ENCODE measurements at regions not wholly inside any gene's neighbourhood (a gene's known extent, or its start where the extent isn't known, plus 50 kb on each side); places are given as distances from the start of the nearest gene placed in this dataset.
"Not testable (repeated sequence)": the region's sequence is repeated elsewhere in the genome, so short reads cannot be mapped to it uniquely, and the experiment has no call there.

DNA sequence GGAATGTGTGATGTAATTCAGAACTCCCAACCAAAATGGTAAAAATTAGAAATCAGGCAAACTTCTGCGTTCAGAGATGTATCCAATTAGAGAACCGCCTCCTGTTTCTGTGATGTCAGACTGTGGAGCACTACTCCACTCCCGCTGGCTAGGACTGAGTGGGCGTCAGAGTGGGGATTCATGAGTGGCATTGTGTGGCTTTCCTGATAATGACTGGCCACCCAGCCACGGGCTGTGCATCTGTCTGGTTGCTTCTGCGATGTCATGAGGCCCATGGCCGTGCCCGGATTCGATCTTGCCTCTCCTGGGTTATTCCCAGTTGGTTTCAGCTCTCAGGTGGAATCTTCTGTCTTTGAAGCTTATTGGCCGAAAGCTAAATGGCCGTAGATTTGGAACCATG lies 87.1 kb upstream of the KCNA1 start:
- DNase-seq (ENCODE audit: low read depth in 2 of 2) = no peak

DNA sequence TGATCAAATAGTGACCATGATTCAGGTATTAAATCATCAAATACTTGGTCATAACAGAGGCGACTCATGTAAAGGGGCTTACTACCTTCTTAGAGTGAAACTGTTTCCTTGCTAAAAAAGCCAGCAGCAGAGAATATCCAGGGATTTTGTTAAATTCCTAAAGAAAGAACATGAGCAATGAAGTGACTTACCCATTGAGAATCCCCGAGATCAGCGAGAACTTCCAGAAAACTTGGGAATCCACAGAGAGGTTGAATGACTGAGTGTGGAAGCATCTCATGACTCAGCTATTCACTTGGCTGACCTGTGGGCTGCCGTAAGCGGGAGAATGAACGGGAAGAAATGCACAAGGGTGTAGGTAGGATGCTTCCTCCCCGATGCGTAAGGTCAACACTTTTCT lies 85.3 kb upstream of the KCNA1 start:
- DNase-seq (ENCODE audit: low read depth in 2 of 2) = no peak

DNA sequence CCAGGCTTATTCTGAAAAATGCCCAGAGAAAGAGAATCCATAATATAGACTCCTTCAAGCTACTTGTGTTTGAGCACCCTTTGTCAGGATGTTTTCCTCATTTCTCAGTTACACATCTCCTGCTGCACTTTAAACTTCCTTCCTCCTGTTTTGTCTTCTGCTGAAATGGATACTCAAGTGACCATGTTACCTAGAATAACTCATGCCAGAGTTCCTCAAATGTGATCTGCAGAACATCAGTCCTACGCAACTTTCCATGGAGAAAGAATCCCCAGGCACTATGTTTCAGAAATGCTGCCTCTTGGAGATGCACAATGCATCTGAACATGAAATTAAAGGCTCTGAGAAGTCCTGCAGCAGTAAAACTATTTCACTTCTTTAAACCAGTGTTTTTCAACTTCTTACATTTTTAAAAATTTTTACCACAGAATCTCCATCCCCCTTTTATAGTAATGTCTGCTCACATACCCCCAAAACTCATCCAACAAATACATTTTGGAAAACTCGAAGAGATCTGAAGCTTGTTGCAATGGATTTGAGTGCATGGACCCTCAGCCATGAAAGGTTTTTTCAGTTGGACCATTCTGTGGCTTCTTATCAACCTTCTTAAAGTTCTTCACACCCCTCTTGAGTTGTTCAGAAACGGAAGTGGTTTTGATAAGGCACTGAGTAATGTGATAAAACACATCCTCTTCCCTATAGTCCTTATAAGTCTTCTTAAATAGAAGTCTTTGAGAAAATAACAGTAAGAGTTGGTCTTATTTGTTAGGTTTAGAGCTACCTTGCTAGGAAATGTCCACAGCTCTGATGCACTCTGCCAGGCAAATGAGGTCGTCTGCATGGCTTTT lies 84.5 kb upstream of the KCNA1 start:
- DNase-seq (ENCODE audit: low read depth in 2 of 2) = no peak

DNA sequence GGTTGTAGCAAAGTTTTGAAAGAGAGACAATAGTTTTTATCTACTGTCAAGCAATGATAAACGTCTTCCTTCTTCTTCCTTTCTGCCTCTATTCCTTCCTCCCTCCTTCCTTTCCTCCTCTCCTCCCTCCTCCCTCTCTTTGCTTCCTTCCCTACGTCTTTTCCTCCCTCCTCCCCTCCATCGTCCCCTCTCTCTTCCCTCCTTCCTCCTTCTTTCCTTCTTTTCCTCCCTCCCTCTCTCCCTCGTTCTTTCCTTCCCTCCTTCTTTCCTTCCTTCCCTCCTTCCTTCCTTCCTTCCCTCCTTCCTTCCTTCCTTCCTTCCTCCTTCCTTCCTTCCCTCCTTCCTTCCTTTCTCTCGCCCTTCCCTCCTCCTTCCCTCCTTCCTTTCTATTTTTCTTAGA lies 82.8 kb upstream of the KCNA1 start:
- no peak for DNase-seq (ENCODE audit: low read depth in 2 of 2)

DNA sequence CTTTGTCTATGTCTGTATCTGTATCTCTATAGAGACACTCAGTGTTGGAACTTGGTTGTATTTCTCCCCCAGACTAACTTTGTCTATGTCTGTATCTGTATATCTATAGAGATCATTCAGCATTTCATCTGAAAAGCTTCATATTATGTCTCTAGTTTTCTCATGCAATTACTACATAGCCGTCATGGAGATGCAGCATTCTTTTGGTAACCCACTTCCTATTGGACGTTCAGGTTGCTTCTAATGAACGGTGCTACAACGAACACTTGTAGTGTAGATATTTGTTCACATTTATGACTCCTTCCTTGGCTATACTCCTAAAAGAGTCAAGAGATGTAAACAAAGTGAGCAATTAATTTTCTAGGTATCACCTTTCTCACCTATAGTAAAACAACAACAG lies 81.5 kb upstream of the KCNA1 start:
- no peak for DNase-seq (ENCODE audit: low read depth in 2 of 2)

DNA sequence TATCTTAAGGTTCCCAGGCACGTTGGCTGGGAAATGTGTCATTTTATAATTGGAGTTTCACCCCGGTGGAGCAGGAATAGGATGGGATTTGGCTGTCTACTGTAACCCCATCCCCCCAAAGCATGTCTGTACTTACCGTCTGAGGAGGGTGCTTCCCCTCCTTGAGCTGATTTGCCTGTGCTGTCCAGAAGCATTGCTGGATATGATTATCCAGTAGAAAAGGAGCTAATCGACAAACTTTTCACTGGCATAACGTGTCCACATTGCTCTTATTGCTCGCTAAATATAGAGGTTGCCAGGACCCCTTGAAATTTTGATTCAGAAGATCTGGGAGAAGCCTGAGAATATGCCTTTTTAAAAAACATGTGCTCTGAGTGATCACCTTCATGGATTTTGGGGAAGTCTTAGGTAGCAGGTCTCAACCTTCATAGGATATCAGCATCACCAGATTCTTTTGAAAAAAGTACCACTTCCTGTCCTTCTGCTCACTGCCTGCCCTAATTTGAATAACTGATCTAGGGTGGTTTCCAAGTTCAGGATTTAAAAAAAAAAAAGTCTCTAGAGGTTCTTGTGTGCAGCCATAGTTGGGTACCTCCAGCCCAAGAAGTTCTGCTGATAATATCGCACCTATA lies 80.4 kb upstream of the KCNA1 start:
- DNase-seq (ENCODE audit: low read depth in 2 of 2) = no peak

DNA sequence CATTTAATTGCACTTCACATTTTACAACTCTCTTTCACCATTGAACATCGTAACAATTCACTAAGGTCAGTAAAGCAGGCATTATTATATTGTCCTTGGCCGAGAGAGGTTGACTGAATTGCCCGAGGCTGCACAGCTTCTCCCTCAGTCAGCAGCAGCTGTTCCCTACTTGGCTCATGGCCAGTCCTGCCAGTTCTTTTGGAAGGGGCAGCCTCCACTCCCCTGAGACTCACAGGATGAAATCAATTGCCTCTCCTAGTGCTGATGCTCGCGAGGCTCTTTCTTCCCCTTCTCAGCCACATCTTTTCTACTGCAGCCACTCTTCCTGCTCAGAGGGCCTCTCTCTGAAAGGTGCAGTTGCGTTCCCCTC lies 79.9 kb upstream of the KCNA1 start:
- DNase-seq (ENCODE audit: low read depth in 2 of 2) = no peak

DNA sequence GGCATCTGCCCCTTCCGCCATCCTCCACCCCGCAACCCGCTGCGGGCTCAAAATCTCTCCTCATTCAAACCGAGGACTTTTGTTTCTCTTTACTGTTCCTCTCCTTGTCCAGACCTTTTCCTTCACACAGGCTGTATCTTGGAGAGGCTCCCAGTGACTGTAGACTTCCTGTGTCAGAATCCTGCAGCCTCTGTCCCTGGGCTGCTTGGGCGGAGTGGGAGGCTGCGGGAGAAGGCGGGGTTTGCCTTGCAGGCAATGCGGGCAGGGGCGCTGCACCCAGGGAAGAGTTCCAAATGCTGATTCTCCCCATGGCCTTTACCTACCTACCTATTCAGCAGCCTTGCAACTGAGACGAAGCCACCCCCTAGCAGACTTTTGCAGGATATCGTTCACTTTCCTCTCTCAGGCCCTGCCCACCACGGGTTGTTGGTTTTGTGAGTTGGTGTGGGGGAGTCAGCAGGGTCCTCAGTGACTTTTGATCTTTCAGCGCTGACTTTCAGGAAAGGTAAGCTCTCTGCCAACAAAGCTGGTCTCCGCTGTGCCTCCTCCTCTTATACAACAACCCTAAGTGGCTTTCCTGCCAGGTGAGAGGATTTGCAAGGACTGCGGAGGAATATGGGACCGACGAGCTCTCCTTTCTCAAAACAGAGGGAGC lies 79.0 kb upstream of the KCNA1 start:
- DNase-seq (ENCODE audit: low read depth in 2 of 2) = no peak

DNA sequence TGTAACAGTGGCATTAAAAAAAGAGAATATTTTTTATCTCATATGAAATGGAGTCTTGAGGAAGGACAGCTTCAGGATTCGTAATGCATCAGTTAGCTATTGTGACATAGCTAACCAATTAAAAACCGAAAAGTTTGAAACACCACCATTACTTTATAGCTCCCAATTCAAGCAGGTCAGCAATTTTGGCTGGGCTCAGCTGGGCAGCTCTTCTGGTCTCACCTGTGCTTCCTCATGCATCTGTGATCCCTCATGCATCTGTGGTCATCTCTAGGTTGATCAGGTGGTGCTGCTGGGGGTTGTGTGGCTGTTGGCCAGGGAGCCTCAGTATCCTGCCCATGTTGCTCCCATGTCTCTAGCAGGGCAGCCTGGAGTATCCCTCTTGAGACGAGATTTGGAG lies 76.7 kb upstream of the KCNA1 start:
- no peak for DNase-seq (ENCODE audit: low read depth in 2 of 2)

DNA sequence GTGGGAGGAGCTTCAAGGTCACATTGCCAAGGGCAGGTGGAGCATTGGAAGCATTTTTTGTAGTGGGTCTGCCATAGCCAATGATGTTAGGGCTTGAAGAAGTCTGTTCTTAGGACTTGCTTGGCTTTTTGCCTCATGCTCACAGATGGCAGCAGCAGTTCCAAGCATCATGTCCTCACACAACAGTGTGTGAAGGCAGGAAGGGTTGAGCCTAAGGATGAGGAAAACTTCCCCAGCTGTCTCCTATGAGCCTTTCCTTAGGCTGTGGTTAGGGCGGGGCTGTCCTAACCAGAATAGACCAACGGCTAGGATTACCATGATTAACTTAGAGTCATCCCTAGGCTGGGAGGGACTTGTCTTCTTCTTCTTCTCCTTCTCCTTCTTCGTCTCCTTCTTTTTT lies 76.2 kb upstream of the KCNA1 start:
- no peak for DNase-seq (ENCODE audit: low read depth in 2 of 2)

DNA sequence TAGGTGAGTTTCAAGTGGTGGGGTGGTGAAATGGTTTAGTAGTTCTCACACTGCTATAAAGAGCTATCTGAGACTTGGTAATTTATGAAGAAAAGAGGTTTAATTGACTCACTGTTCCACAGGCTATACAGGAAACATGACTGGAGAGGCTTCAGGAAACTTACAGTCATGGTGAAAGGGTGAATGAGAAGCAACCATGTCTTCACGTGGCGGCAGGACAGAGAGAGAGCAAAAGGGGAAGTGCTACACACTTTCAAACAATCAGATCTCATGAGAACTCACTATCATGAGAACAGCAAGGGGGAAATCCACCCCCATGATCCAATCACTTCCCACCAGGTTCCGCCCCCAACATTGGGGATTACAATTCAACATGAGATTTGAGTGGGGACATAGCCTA lies 67.3 kb upstream of the KCNA1 start:
- DNase-seq (ENCODE audit: low read depth in 2 of 2) = not testable (repeated sequence)

DNA sequence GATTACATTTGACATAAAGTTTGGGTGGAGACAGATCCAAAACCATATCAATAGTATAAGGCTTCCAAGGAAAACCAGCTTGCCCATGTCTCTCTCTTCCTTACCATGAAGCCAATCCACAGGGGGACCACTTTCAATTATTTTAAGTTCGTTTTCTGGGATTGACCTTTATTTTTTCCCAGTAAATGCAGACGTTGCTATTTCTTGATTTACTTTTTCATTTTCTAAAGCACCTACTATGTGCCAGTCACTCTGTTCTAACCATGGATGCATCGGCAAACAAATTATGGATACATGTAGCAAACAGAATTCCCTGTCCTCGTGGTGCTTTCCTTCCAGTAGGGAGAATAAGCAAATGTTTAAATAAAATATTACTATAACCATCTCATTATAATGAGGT lies 65.8 kb upstream of the KCNA1 start:
- no peak for DNase-seq (ENCODE audit: low read depth in 2 of 2)

DNA sequence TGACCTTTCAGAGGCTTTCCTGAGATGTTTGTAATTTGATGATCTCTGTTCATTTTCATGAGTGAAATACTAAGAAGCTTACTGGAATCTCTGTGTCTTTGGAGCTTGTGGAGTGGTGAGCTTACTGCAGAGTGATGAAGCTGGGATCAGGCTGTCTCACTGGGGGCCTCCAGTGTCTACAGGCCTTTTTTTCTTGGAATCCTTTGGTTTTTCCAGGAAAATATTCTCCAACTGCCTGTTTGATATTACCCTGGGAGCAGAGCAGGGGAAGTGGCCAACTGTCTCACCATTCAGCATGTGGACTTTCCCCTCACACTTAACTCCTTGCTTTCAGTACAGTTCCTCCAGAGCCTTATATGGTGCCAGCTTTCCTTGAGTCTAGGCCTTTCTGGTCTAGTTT lies 62.0 kb upstream of the KCNA1 start:
- no peak for DNase-seq (ENCODE audit: low read depth in 2 of 2)

DNA sequence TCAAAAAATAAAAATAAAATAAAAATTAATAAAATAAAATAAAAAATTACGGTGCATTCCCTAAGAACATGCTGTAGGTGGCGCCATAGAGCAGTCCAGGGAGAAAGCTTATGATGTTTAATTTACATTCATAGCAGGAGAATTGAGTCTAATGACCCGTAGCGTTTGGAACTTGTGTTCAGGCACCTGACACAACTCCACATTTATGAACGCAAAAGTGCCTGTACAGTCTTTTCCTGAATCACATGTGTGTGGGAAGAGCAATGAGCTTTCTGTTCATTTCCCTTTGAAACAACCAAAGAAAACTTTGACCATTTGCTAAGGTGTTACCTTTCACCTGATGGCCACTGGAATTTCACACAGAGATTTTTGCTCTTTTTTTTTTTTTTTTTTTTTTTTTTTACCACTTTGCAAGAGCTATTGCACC lies 60.6 kb upstream of the KCNA1 start:
- no peak for DNase-seq (ENCODE audit: low read depth in 2 of 2)

DNA sequence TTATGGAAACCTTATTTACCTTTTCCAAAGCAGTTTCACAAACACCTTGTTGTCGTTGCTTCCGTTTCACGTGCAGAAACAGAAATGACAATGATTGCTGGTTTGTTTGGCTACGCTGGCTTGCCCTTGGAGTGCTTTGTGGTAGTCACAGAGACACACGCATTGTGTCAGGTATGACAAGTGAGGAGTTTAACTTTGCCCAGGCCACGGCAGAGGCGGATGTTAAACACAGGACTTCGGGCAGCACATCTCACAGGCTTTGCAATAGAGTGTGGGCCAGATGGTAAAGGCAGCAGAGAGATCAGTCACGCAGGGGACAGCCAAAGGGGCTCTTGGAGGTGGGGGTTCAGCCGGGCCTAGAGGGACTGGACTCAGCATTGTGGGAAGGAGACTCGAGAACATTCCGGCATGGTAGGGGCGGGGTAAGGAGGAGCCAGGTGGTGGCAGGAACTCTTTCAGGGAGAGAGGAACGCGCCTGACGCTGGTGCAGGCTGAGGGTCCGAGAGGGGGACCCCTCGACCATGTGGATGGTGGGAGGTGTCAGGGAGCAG lies 59.8 kb upstream of the KCNA1 start:
- no peak for DNase-seq (ENCODE audit: low read depth in 2 of 2)

DNA sequence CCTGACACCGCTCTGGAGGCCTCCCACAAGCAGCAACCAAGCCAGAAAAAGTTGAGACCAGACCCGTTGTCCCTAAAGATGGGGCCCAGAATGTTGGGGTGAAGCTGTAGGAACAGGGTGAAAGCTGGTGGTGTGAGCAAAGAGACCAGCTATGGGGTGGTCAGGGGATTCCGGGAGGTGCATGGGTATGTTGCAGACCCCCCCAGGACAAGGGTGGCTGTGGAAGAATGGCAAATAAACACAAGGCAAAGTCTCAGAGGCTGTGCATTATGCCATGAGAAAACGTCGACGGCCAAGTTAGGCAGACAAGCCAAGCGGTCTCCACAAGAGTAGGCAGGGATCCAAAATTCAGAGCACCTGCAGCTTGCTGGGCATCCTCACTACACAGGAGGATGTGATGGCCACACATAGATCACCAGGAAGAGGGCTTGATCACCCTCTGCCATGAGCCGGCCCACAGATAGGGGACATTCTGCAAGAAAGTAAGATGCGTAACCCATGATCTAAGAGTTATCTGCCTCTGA lies 58.8 kb upstream of the KCNA1 start:
- no peak for DNase-seq (ENCODE audit: low read depth in 2 of 2)

DNA sequence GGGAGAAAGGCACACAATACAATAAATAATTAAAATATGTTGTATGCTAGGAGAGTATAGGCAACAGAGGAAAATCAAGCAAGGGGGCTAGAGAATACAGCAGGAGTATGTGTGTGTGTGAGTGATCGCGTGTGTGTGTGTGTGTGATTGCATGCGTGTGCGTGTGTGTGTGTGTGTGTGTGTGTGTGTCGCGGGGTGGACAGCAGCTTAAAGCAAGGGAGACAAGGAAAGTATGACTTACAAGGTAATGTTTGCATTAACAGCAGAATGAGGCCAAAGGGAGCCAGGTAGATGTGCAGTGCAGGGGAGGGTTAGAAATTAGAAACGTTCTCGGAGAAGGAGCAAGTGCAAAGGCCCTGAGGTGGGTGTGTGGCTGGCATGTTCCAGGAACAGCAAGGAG lies 57.4 kb upstream of the KCNA1 start:
- no peak for DNase-seq (ENCODE audit: low read depth in 2 of 2)

DNA sequence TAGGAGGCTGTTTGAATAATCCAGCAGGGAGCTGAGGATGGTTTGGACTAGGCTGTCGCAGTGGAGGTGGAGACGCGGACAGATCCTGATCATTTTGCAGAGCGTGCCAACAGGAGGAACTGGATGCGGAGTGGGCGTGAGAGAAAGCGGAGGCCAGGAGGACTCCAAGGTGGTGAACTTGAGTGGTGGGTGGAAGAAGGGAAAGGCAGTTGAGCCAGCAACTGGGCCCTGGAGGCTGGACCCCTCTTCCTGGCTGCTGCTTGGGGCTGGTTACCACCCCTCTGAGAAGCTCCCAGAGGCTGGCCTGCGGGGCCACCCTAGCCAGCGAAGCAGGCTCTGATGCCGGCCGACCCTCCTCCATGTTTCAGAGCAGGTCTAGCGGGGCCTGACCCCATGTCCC lies 56.8 kb upstream of the KCNA1 start:
- no peak for DNase-seq (ENCODE audit: low read depth in 2 of 2)

DNA sequence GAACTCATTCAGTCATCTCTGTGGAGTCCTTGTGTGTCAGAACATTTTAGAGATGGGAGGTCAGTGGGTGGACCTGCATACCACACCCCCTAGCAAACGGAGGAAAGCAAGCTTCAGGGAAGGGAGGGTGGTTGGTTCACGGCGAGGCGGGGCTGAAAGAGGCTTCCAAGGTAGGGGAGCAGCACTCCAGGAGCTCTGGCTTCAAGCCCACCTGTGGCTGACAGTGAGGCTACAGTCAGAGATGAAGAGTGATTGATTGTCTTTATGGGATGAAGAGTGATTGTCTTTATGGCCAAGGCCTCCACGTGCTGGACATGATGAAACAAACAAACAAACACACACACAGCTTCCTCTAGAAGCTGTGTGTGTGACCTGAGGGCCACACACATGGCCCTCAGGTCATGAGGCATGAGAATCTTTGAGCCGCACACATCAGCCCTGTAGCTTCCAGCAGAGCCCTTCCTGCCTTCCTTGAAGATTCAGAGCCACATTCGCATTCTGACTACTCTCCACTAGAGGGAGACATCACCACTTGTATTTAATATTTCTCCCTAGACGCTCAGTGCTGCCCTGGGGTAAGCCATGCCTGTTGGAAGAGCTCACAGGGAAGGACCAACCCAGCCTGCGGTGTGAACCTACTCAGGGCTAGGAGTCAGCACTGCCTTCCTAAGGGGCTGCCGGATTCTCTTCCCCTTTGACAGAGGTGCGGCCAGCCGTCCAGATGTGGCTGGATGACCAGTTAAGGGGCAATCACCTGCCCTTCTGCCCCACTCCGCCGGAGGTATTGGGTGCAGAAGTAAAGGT lies 54.4 kb upstream of the KCNA1 start:
- DNase-seq (ENCODE audit: low read depth in 2 of 2) = peak in 1 of 2 donors; percentile 28

DNA sequence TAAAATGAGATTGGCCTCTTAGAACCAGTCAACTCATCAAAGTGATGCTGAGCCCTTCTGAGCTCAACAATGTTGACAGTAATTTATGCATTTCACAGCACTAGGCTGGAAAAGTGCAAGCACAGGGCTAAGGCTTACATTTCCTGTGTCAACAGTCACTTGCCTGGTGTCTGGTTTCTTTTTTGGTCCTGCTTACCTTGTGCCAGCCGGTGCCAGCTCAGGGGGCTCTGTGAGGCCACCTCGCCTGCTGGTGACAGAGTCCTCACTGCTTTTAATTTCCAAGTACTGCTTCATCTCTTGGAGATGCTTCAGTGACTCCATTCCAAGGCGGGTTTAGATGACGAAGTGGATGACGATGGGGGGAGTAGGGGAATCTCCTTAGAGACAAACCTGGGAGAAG lies 53.1 kb upstream of the KCNA1 start:
- no peak for DNase-seq (ENCODE audit: low read depth in 2 of 2)

DNA sequence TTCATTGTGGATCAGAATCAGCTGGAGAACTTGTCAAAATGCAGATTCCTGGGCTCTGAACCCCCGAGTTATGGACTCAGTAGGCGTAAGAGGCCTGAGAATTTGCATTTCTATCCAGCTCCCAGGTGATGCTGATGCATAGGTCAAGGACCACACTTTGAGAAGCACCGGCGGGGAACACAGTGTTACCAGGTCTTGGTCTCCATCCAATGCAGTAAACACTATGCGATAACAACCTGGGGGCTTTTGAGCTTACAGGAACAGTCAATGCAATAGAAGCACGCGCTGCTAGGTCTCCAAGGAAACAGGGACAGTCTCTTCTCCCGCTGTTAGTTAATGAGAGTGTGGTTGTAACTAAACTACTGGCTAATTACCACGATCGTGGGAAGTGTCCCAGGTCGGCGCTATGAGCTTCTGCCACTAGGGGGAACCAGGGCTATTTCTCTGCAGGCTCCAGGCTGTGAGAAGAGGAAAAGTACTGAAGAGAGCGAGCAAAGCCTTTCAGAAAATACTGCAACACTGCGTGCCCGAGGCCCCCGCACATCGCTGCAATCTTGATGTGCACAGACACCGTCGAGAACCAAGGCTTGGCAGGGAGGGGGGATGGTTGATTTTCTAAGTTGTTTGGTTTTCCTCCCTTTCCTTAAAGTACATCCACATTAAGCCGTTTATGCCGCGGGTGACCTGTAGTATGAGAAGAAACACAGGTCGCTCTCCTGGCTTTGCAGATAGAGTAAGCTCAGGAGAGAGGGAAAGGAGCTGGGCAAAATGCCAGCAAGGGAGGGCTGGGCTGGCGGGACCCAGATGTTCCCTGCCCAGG lies 52.0 kb upstream of the KCNA1 start:
- peak; percentile 64 to 75 for DNase-seq (ENCODE audit: low read depth in 2 of 2)

Measured in stimulated activated CD4-positive, alpha-beta T cell treated with anti-CD3 and anti-CD28 coated beads, Interleukin-4, amount 100 ng/mL, for 48 hours (primary cell).